ENCODE measurements at regions not wholly inside any gene's neighbourhood (a gene's known extent, or its start where the extent isn't known, plus 50 kb on each side); places are given as distances from the start of the nearest gene placed in this dataset.

GRCh38 chr6:81838031-81838430 lies 85.5 kb upstream of the TENT5A start:
- ChIA-PET POLR2A (no interaction called here), CTCF (interaction anchor here (0.7 kb wide), 2 partner anchors 202 to 478 kb away, joined by 3 to 8 read pairs; no protein-coding TSS in a partner anchor)
- DNase-seq (ENCODE audit: low read depth, low spot score) (no peak), FAIRE-seq (no peak)
- TF ChIP-seq GATA2 (IDR thresholded peaks at IDR 0.05; ENCODE audit: insufficient read depth, insufficient read length, low read depth, low read length) (no peak), MYC (IDR thresholded peaks at IDR 0.05; ENCODE audit: low read depth, low read length) (no peak)
- Histone ChIP-seq H4K20me1 (replicated peaks; ENCODE audit: control insufficient read depth, extremely low read depth, insufficient read depth, low read length) (no peaks in the 10 kb centered on the region), H3K79me2 (ENCODE audit: control insufficient read depth, insufficient read depth, low read length) (no peaks in the 10 kb centered on the region), H3K4me1 (ENCODE audit: control insufficient read depth, extremely low read depth, insufficient read depth, low read length) (no peaks in the 10 kb centered on the region), H3K4me2 (ENCODE audit: insufficient read depth, low read length) (no peak overlapping the region), H3K27me3 (ENCODE audit: control insufficient read depth in 2 of 2, insufficient read depth in 2 of 2, low read length in 2 of 2) (no peaks in the 10 kb centered on the region), H2AFZ (ENCODE audit: low read depth, low read length) (no peak overlapping the region), H3K9me1 (replicated peaks; ENCODE audit: control insufficient read depth, extremely low read depth, insufficient read depth, low read length) (no peaks in the 10 kb centered on the region), H3K9me3 (replicated peaks; ENCODE audit: control insufficient read depth, insufficient read depth, low read length) (no peaks in the 10 kb centered on the region), H3K36me3 (ENCODE audit: control insufficient read depth in 2 of 2, extremely low read depth in 1 of 2, insufficient read depth in 2 of 2, low read length in 2 of 2) (no peaks in the 10 kb centered on the region), H3K9ac (replicated peaks; ENCODE audit: extremely low read depth, insufficient read depth, low read length) (no peak overlapping the region), H3K4me3 (replicated peaks in 1 of 3; ENCODE audit: insufficient read depth in 1 of 3, low read depth in 1 of 3, low read length in 3 of 3) (no peak overlapping the region), H3K27ac (ENCODE audit: insufficient read depth, low read depth, low read length) (no peak overlapping the region)
- dilution Hi-C loops (cut with MboI; ENCODE audit: extremely low pct_ligation_motif_present, low sequenced_read_pairs): no loop called here
- intact Hi-C loops (cut with micrococcal nuclease): no loop called here
- no TSS peak for BruUV-seq (replicated peaks)

- DNase-seq (ENCODE audit: low read depth, low spot score): no peak
- Histone ChIP-seq H3K4me3 (replicated peaks in 1 of 3; ENCODE audit: insufficient read depth in 1 of 3, low read depth in 1 of 3, low read length in 3 of 3) (no peak overlapping the region), H3K27me3 (ENCODE audit: control insufficient read depth in 2 of 2, insufficient read depth in 2 of 2, low read length in 2 of 2) (no peaks in the 10 kb centered on the region), H3K36me3 (ENCODE audit: control insufficient read depth in 2 of 2, extremely low read depth in 1 of 2, insufficient read depth in 2 of 2, low read length in 2 of 2) (no peaks in the 10 kb centered on the region), H4K20me1 (replicated peaks; ENCODE audit: control insufficient read depth, extremely low read depth, insufficient read depth, low read length) (no peaks in the 10 kb centered on the region), H2AFZ (ENCODE audit: low read depth, low read length) (peak overlapping the region; percentile 57), H3K9me3 (replicated peaks; ENCODE audit: control insufficient read depth, insufficient read depth, low read length) (no peaks in the 10 kb centered on the region), H3K4me2 (ENCODE audit: insufficient read depth, low read length) (no peak overlapping the region), H3K9ac (replicated peaks; ENCODE audit: extremely low read depth, insufficient read depth, low read length) (no peak overlapping the region), H3K4me1 (ENCODE audit: control insufficient read depth, extremely low read depth, insufficient read depth, low read length) (no peaks in the 10 kb centered on the region), H3K27ac (ENCODE audit: insufficient read depth, low read depth, low read length) (no peak overlapping the region), H3K9me1 (replicated peaks; ENCODE audit: control insufficient read depth, extremely low read depth, insufficient read depth, low read length) (no peaks in the 10 kb centered on the region), H3K79me2 (ENCODE audit: control insufficient read depth, insufficient read depth, low read length) (no peaks in the 10 kb centered on the region)
- POLR2A ChIA-PET: no interaction called here
- TF ChIP-seq FOS (IDR thresholded peaks at IDR 0.05; ENCODE audit: borderline replicate concordance, insufficient read depth, low read length) (no peak), EZH2 (IDR thresholded peaks at IDR 0.05; ENCODE audit: borderline replicate concordance, low read depth, low read length, severe bottlenecking) (no peak), JUN (IDR thresholded peaks at IDR 0.05; ENCODE audit: borderline replicate concordance, insufficient read depth, insufficient read length, low read depth) (no peak), CTCF (IDR thresholded peaks at IDR 0.05; ENCODE audit: extremely low read depth in 1 of 2, insufficient read depth in 1 of 2, low read depth in 1 of 2, low read length in 2 of 2) (no peak), MYC (IDR thresholded peaks at IDR 0.05; ENCODE audit: low read depth, low read length) (no peak), POLR2A (IDR thresholded peaks at IDR 0.05; ENCODE audit: low read depth, low read length) (no peak), POLR2AphosphoS5 (IDR thresholded peaks at IDR 0.05; ENCODE audit: insufficient read depth, low read depth, low read length) (no peak), GATA2 (IDR thresholded peaks at IDR 0.05; ENCODE audit: insufficient read depth, insufficient read length, low read depth, low read length) (no peak)
- TF ChIP-seq, protein P1, sequence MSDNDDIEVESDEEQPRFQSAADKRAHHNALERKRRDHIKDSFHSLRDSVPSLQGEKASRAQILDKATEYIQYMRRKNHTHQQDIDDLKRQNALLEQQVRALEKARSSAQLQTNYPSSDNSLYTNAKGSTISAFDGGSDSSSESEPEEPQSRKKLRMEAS (IDR thresholded peaks at IDR 0.05; ENCODE audit: insufficient read depth, insufficient read length): no peak
- dilution Hi-C loops (cut with MboI; ENCODE audit: extremely low pct_ligation_motif_present, low sequenced_read_pairs) (no loop called here), intact Hi-C loops (cut with micrococcal nuclease) (no loop called here)
- BruUV-seq (replicated peaks): no TSS peak
- CTCF ChIA-PET: no interaction called here
- no peak for FAIRE-seq
Observed at GRCh38 chr6:81834141-81834681, 81.7 kb upstream of the TENT5A start.

Measured in endothelial cell of umbilical vein (primary cell).